HG03378 (cell line): ENCODE measurements at regions not wholly inside any gene's neighbourhood (a gene's known extent, or its start where the extent isn't known, plus 50 kb on each side); places are given as distances from the start of the nearest gene placed in this dataset.

Experiments
- ATAC-seq: cut with Tn5 transposase; IDR thresholded peaks from one replicate; pipeline ENCODE4 v1.9.1; 2021; ENCODE audit warnings: mild to moderate bottlenecking, moderate library complexity; ENCODE audit not compliant: unreplicated experiment

DNA sequence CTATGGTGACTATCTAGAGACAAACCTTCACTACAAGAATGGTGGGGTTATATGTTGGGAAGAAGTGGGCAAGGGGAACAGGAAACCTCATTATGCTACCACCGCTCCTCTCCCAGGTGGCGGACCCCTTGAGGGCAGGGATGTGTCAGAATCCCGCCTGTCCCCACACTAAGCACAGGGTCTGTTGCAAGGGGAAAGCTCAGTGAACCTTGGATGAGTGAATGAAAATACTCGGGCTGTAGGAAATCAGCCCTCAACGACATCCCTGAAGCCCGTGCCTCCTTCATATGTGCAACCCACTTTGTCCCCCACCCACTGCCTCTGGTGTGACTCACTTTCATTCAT lies 68.2 kb upstream of the AMPD3 start:
- ATAC-seq, result no peak

DNA sequence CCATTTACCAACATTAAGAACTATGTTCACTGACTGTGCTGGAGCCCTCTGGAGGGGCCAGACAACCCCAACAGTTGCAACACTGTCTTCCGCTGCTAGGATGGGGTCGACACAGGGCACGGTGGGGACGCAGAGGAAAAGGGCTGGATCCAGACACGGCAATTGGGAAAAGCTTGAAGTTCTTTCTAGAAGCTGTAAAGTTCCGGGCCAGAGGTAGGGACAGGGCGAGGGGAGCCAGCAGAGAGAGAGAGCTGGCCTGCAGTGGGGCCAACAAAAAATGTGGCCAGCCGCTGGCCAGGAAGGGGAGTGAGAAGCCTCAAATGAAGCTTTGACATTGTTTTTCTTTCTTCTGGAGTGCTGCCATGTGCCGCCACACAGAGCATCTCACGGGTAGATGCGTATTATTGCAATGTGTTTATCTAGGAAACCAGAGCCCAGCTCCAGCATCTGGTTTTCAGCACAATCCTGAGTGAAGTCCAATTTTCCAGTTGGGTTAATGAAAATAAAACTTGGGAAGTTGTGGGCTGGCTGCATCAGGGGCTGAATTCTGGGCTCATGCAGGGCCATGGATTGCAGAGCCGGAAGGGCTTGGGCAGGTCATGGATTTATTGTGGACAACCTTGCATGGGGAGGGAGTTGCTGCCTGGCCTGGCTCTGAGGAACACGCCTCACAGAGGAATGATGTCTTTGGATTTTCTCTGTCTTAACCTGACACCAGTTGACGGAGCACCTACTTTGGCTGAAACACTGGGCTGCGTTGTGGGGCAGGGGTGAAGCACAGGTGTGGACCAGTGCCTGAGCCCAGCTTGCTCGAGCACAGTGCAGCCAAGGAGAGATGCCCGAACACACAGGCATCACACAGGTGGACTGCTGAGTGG lies 67.6 kb upstream of the AMPD3 start:
- ATAC-seq, result no peak

DNA sequence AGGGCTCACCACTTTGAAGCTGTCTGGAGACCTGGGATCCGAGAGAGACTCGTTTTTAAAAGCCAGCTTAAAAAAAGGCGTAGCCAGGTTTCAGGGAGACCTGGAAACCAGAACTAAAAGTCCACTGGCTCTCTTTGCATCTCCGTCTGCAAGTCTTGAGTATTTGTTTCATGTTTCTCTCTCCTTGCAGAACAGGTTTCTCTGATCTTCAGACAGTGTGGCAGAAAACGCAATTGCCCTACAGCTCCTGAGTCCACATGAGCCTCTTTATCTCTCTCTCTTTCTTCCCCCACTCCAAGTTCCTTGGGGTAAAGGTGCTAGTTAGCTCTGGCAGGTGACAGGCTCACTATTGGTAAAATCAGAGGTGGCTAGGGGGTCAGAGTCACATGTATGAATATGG lies 67.0 kb upstream of the AMPD3 start:
- ATAC-seq, result no peak

DNA sequence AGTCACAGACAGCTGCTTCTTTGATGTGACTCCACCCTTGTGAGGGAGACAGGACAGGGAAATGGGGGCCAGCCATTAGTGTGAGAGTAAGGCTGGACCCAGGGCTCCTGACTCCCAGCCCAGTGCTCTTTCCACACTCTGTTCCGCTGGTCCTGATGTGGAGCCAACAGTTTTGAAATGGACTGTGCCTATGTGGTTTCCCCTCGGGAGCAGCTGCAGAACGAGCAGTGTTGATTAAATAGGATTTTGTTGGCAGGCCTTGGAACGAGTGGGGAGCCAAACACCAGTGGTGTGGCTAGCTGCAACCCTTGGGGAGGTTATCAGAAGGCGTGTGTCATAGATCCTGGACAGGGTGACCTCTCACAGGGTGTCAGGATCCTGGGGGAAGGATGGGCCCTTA lies 66.5 kb upstream of the AMPD3 start:
- ATAC-seq, result no peak

DNA sequence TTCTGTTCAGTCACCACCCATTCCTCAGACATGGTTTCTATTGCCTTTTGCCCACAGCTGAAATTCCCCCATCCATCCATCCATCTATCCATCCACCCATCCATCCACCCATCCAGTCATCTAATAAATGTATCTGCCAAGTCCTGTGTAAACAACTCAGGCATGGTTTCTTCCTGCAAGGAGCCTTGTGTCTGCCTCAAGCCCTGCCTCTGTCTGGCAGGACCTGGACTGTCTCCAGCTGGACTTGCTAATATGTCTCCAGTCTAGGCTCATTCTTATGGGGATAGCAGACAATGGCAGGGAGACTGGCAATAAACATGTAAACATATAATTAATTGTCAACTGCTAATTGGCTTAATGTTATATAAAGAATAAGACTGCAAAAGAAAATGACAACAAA lies 64.7 kb upstream of the AMPD3 start:
- ATAC-seq, result no peak

DNA sequence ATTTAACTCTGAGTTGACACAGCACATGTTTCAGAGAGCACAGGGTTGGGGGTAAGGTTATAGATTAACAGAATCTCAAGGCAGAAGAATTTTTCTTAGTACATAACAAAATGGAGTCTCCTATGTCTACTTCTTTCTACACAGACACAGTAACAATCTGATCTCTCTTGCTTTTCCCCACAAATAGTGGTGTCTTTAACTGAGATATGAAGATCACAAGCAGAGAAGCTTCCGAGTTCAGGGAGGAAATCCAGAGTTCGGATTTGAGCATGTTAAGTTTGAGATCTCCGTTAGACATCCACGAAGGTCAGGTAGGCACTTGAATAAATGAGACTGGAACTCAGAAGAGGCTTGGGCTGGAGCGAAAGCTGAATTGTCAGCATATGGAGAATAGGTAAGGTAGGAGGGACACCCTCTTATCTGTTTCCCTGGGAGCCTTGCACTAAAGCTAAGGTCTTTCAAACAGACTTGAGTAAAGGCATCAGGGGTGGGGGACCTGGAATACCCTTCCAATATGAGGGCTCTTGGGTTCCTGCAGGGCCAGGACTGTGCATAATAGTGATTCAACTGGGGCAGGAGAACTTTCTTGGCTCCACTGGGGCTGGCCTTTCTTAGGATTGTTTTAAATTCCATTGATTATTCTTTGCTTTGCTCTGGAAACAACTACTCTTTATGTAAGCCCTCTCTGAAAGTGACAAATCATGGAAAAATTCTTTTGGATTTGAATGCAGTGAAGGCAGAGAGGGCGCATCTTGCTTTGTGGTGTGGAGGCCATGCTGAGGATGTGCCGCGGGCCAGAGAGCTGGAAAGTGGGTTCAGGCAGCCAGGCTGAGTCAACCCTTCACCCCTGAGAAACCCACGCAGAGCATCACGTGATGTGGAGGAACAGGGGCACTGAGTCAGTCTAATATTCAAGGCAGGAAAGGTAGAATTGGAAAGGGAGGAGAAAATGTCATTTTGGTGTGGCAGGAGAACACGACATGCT lies 62.7 kb upstream of the AMPD3 start:
- ATAC-seq, result no peak

DNA sequence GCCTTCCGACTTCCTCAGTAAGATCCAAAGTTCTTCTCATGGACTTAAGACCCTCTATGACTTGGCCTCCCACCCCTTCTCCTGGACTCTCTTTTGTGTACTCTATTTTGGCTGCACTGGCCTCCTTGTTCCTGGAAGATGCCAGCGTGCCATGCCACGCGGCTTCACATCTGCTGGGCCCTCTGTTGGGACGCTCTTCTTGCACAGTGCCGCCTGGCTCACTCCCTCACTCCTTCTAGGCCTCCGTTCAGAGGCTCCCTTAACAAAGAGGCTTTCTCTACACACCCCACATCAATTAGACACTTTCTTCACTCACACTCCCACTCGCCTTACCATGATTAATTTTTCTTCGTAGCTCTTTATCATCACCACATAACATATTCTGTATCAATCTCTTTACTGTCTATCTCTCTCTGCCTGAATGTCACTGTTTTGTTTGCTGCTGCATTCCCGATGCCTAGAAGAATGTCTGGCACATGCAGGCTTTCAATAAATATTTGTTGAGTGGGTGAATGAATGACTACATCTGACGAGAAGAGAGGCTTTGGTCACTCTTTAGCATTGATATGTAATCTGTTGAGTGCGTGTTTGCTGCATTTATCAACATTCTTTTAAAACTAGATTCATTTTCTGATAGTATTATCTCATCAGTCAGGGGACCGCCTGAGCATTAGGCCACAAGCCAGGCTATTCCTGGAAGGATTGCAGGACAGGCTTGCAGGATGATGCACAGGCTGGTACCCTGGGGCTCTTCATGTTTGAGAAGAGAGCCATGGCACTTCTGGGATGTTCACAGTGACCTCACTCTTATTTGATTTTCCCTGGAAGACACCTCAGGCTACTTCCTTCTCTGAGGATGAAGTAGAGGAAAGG lies 60.6 kb upstream of the AMPD3 start:
- no peak for ATAC-seq

DNA sequence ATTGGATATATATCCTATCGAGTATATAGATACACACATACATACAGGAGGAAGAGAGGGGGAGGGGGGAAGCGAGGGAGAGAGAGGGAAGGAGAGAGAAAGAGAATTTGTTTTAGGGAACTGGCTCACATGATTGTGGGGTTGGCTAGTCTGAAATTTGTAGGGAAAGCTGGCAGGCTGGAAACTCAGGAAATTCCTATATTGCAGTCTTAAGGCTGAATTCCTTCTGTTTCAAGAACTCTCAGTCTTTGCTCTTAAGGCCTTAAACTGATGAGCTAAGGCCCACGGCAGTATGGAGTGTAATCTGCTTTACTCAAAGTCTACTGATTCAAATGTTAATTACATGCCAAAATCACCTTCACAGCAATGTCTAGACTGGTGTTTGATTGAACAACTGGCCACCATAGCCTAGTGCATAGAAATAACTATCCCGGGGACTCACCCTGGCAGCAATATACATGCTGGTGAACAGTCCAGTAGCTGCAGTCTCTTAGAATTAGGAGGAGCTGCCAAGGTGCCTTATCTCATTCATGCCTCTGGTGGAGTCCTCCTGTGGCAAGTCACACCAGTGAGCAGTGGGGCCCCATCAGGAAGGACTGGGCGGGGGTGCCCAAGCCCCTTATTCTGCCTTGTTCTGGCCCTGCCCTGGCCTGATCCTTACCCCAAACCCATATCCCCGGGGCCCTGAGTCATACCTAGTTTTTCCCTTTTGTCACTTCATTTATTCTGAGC lies 59.7 kb upstream of the AMPD3 start:
- no peak for ATAC-seq

DNA sequence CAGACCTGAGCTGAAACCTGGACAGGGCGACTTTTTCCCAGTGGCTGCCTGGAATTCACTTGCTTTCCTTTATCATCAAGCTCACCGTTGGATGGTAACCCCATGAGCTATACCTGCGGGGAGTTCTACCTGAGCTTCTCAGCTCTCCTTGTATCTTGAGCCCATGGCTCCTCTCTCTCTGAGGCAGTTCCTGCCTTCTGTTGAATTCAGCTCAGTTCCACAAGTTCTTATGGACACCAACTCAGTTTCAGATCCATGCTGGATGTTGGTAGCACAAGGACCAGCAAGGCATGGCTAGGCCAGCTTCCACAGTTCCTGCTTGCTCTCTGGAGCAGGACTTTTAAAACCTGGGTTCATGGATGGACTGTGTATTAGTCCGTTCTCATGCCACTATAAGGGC lies 58.3 kb upstream of the AMPD3 start:
- ATAC-seq, result no peak

DNA sequence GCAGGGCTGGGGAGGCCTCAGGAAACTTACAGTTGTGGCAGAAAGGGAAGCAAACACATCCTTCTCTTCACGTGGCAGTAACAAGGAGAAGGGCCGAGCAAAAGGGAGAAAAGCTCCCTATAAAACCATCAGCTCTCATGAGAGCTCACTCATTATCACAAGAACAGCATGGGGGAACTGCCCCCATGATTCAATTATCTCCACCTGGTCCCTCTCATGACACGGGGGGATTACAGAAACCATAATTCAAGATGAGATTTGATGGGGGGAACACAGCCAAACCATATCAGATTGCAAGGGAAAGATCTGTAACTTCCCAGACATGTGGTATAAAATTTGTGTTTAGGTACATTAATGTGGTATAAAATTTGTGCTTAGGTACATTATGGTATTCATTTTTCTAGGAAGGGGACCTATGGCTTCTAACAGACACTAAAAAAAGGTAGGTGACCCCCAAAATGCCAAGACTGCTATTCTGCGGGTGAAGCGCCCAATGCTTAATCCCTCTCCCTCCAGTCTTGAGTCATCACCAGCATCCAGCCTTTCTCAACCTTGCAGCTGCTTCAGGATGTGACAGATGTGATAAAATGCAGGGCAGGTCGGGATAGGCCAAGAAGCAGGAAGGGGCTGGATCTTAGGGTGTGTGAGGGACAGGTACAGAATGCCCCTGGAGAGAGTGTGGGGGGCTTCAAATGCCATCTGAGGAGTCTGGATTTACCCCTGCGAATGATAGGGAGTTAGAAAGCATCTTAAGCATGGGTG lies 57.7 kb upstream of the AMPD3 start:
- ATAC-seq, result no peak

DNA sequence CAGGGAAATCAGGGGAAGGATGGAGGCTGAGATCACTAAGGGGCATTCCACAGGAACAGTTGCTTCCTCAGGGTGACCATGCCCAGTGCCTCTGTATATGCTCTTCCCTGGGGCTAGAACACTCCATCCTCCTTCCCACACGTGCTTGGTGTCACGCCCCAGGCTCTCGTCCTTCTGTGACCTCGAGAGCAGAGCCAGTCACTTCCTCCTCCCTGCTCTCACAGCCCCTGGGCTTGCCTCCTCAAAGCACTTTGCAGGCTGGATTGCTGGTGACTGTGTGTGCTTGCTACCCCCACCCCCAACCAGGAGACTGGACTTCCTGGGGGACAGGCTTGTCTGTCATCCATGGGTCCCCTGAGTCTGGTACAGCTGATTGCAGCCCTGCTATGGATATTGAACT lies 56.5 kb upstream of the AMPD3 start:
- no peak for ATAC-seq

DNA sequence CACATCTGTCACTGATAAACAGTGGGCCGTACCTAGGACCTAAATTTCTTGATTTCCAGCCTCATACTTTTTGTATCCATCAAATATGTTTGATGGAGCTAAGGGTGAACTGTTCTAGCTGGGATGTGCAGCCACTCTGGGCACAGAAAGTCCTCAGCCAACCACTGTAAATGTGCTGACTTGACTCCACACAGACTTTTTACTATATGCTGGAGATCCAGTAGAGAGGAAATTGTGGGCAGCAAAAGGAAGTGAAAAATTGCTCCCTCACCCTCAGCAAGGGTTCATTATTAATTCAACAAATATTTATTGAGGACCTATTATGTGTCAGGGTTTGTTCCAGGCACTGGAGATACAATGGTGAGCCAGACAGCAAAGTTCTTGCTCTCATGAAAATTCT lies 54.2 kb upstream of the AMPD3 start:
- ATAC-seq, result no peak

DNA sequence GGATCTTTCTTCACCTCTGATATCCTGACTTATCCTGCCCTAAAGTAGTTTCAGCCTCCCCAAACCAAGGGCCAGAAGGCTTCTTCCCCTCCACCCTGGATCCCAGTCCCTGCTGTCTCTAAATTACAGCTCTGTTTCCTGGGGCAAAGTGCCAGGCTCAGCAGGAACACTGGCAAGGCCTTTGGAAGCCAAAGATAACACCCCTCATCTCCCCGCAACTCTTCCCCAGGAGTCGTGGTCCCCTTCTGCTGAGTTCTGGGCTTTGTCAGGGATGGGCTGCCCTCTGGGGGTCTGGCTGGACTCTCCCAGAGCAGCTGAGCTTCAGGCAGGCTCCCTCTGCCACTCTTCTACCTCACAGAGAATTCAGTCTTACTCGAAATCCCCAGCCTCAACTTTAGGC lies 53.8 kb upstream of the AMPD3 start:
- ATAC-seq, result no peak

DNA sequence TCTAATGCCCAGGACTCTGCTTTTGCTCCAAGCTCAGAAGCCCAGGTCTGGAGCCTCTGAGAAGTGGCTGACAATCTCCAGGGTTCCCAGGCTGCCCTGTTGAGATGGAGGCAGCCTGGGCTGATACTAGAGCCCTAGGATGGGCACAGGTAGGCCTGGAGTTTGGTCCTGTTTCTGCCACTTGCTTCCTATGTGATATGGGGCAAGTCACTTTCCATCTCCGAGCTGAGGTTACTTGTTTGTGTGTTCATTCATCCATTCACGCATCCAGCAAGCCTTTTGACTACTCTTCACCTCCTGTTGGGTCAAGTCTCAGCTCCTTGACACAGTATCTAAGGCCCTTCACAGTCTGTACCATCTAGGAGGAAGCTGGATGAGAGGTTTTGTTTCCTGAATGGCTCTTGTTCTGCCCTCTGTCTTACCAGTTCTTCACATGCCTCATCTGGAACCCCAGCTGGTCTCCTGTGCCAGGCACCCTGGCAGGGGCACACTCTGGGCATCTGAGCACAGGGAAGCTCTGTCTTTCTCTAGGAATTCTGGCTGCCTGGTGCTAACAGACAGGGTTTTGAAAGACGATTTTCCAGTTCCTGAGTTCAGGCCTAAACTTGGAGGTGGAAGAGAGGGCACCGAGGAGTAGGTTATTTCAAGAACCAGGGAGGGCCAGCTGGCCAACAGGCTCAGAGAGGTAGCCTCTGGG lies 53.2 kb upstream of the AMPD3 start:
- ATAC-seq, result no peak
